HG03103 (cell line): ENCODE measurements at regions not wholly inside any gene's neighbourhood (a gene's known extent, or its start where the extent isn't known, plus 50 kb on each side); places are given as distances from the start of the nearest gene placed in this dataset.

Experiments used
- ATAC-seq: cut with Tn5 transposase; IDR thresholded peaks from one replicate; pipeline ENCODE4 v1.9.1; 2021; ENCODE audit warnings: low read depth; ENCODE audit not compliant: unreplicated experiment

GRCh38 chr13:74045583-74045982, 88.6 kb downstream of the KLF12 start:
- ATAC-seq: no peak

GRCh38 chr13:74043237-74043636, 91.0 kb downstream of the KLF12 start:
- no peak for ATAC-seq

GRCh38 chr13:74040200-74040599, 94.0 kb downstream of the KLF12 start:
- peak; percentile 91 for ATAC-seq

- ATAC-seq: no peak
These were observed 94.5 kb downstream of the KLF12 start for GRCh38 chr13:74039667-74040066.

- ATAC-seq: no peak
These were observed 95.0 kb downstream of the KLF12 start for GRCh38 chr13:74039154-74039553.

GRCh38 chr13:74037762-74038161, 96.4 kb downstream of the KLF12 start:
- ATAC-seq: no peak

- no peak for ATAC-seq
These were observed 97.8 kb downstream of the KLF12 start for GRCh38 chr13:74036373-74036772.

- ATAC-seq: no peak
These were observed 98.3 kb downstream of the KLF12 start for GRCh38 chr13:74035896-74036295.

- no peak for ATAC-seq
These were observed 101.9 kb downstream of the KLF12 start for GRCh38 chr13:74032325-74032724.

- ATAC-seq: peak; percentile 36
These were observed 106.9 kb downstream of the KLF12 start for GRCh38 chr13:74027161-74027779.

GRCh38 chr13:74026753-74027152, 107.5 kb downstream of the KLF12 start:
- peak; percentile 92 for ATAC-seq

- ATAC-seq: no peak
These were observed 108.8 kb downstream of the KLF12 start for GRCh38 chr13:74025369-74025768.

- no peak for ATAC-seq
These were observed 109.3 kb downstream of the KLF12 start for GRCh38 chr13:74024856-74025255.

GRCh38 chr13:74024314-74024713, 109.9 kb downstream of the KLF12 start:
- ATAC-seq: no peak

- ATAC-seq: no peak
These were observed 110.7 kb downstream of the KLF12 start for GRCh38 chr13:74023484-74023883.

- ATAC-seq: no peak
These were observed 112.7 kb downstream of the KLF12 start for GRCh38 chr13:74021505-74021904.

GRCh38 chr13:74018062-74018431, 116.2 kb downstream of the KLF12 start:
- no peak for ATAC-seq

GRCh38 chr13:74017301-74018061, 116.7 kb downstream of the KLF12 start:
- ATAC-seq: no peak

- peak; percentile 66 for ATAC-seq
These were observed 119.1 kb downstream of the KLF12 start for GRCh38 chr13:74015137-74015536.

GRCh38 chr13:74009100-74009668, 125.0 kb downstream of the KLF12 start:
- no peak for ATAC-seq

GRCh38 chr13:74006666-74007065, 127.5 kb downstream of the KLF12 start:
- ATAC-seq: no peak
